ENCODE measurements at regions not wholly inside any gene's neighbourhood (a gene's known extent, or its start where the extent isn't known, plus 50 kb on each side); places are given as distances from the start of the nearest gene placed in this dataset.

- no peak for DNase-seq
These were observed 345.7 kb downstream of the DRD1 start for GRCh38 chr5:175098301-175098700.

GRCh38 chr5:175096469-175097165, 347.4 kb downstream of the DRD1 start:
- no peak for DNase-seq

- DNase-seq: no peak
These were observed 349.5 kb downstream of the DRD1 start for GRCh38 chr5:175094461-175094860.

GRCh38 chr5:175092691-175093090, 351.3 kb downstream of the DRD1 start:
- DNase-seq: no peak

GRCh38 chr5:175088963-175089362, 355.0 kb downstream of the DRD1 start:
- DNase-seq: no peak

GRCh38 chr5:175082866-175083590, 358.6 kb downstream of the MSX2 start:
- no peak for DNase-seq

GRCh38 chr5:175082346-175082745, 358.0 kb downstream of the MSX2 start:
- DNase-seq: no peak

- DNase-seq: no peak
These were observed 355.3 kb downstream of the MSX2 start for GRCh38 chr5:175079707-175080106.

- DNase-seq: no peak
These were observed 345.9 kb downstream of the MSX2 start for GRCh38 chr5:175070283-175070682.

- no peak for DNase-seq
These were observed 335.9 kb downstream of the MSX2 start for GRCh38 chr5:175060257-175060656.

- peak; percentile 8 for DNase-seq
These were observed 335.4 kb downstream of the MSX2 start for GRCh38 chr5:175059687-175060211.

GRCh38 chr5:175056831-175057230, 332.4 kb downstream of the MSX2 start:
- DNase-seq: no peak

- no peak for DNase-seq
These were observed 329.9 kb downstream of the MSX2 start for GRCh38 chr5:175054243-175054642.

- DNase-seq: no peak
These were observed 328.0 kb downstream of the MSX2 start for GRCh38 chr5:175052351-175052750.

GRCh38 chr5:175047048-175047447, 322.7 kb downstream of the MSX2 start:
- DNase-seq: no peak

GRCh38 chr5:175045820-175046219, 321.4 kb downstream of the MSX2 start:
- no peak for DNase-seq

- DNase-seq: no peak
These were observed 313.4 kb downstream of the MSX2 start for GRCh38 chr5:175037820-175038219.

GRCh38 chr5:175035882-175036533, 311.6 kb downstream of the MSX2 start:
- no peak for DNase-seq

- DNase-seq: no peak
These were observed 310.5 kb downstream of the MSX2 start for GRCh38 chr5:175034924-175035323.

GRCh38 chr5:175032741-175033151, 308.4 kb downstream of the MSX2 start:
- no peak for DNase-seq

- DNase-seq: no peak
These were observed 307.6 kb downstream of the MSX2 start for GRCh38 chr5:175032013-175032412.

- no peak for DNase-seq
These were observed 303.0 kb downstream of the MSX2 start for GRCh38 chr5:175027390-175027789.

GRCh38 chr5:175025077-175025476, 300.7 kb downstream of the MSX2 start:
- DNase-seq: no peak

Data from CD4-positive, alpha-beta T cell treated with Interleukin-10 for 1 hour (primary cell).